ENCODE measurements at regions not wholly inside any gene's neighbourhood (a gene's known extent, or its start where the extent isn't known, plus 50 kb on each side); places are given as distances from the start of the nearest gene placed in this dataset.

GRCh38 chr5:93886917-93887361 is 145.5 kb upstream of the POU5F2 start:
- H3K4me3 ChIP-seq = no peak overlapping the region
- H3K27ac ChIP-seq = no peak overlapping the region
- no peak for DNase-seq (ENCODE audit: low spot score)
- no peak for TF ChIP-seq CTCF (IDR thresholded peaks at IDR 0.05)

- Histone ChIP-seq H3K27ac (no peak overlapping the region), H3K4me3 (no peak overlapping the region)
- no peak for TF ChIP-seq CTCF (IDR thresholded peaks at IDR 0.05)
Measured at GRCh38 chr5:93886098-93886806, 144.9 kb upstream of the POU5F2 start.

GRCh38 chr5:93884254-93884653 is 142.9 kb upstream of the POU5F2 start:
- no peak overlapping the region for H3K4me3 ChIP-seq
- no peak overlapping the region for H3K27ac ChIP-seq
- DNase-seq (ENCODE audit: low spot score) = no peak
- TF ChIP-seq CTCF (IDR thresholded peaks at IDR 0.05) = no peak

More at GRCh38 chr5:93886098-93886806, 144.9 kb upstream of the POU5F2 start:
- no peak for DNase-seq (ENCODE audit: low spot score)

- DNase-seq (ENCODE audit: low spot score) = no peak
- Histone ChIP-seq H3K4me3 (no peak overlapping the region), H3K27ac (no peak overlapping the region)
- no peak for TF ChIP-seq CTCF (IDR thresholded peaks at IDR 0.05)
Measured at GRCh38 chr5:93883459-93883858, 142.1 kb upstream of the POU5F2 start.

- no peak for TF ChIP-seq CTCF (IDR thresholded peaks at IDR 0.05)
- no peak for DNase-seq (ENCODE audit: low spot score)
- no peak overlapping the region for H3K4me3 ChIP-seq
- H3K27ac ChIP-seq = no peak overlapping the region
Measured at GRCh38 chr5:93875693-93876092, 134.3 kb upstream of the POU5F2 start.

- no peak for TF ChIP-seq CTCF (IDR thresholded peaks at IDR 0.05)
- no peak for DNase-seq (ENCODE audit: low spot score)
- Histone ChIP-seq H3K4me3 (no peak overlapping the region), H3K27ac (no peak overlapping the region)
Measured at GRCh38 chr5:93874491-93874890, 133.1 kb upstream of the POU5F2 start.

GRCh38 chr5:93874080-93874479 is 132.7 kb upstream of the POU5F2 start:
- DNase-seq (ENCODE audit: low spot score) = no peak
- Histone ChIP-seq H3K27ac (no peak overlapping the region), H3K4me3 (no peak overlapping the region)
- no peak for TF ChIP-seq CTCF (IDR thresholded peaks at IDR 0.05)
